ENCODE measurements at regions not wholly inside any gene's neighbourhood (a gene's known extent, or its start where the extent isn't known, plus 50 kb on each side); places are given as distances from the start of the nearest gene placed in this dataset.

DNA sequence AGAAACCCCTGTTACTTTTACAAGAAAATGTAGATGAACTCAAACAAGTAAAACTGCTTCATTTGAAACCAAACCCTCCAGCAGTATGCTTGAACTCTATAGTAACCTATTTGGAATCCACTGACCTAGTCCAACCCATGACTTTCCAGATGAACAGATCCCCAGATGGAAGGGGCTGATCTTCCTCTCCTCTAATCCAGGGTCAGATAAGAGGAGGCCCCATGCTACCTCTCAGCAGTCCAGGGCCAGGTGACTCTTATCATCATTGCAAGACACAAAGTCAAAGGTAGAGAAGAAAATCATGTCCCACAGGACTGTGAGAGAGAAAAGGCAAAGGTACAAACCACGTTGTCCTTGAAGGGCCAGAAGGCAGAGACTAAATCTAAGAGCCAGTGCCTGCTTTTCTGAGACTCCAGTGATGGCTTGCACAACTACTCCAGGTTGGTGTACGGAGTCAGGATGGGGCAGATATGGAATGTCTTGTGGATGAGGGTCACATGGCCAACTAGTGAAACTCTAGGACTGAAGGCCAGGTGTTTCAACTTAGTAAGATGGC lies 81.4 kb upstream of the MYLIP start:
- H3K36me3 ChIP-seq (ENCODE audit: control insufficient read depth in 2 of 3, insufficient read depth in 3 of 3, low read length in 3 of 3), result no peaks in the 10 kb centered on the region
- H3K9ac ChIP-seq (ENCODE audit: low read length in 3 of 3), result no peak overlapping the region
- intact Hi-C loops (cut with DNase I), result no loop called here
- no peak for FAIRE-seq
- H3K4me1 ChIP-seq (ENCODE audit: control insufficient read depth in 2 of 3, insufficient read depth in 2 of 3, low read depth in 1 of 3, low read length in 3 of 3), result no peaks in the 10 kb centered on the region
- no peak for TF ChIP-seq CTCF (IDR thresholded peaks at IDR 0.05; ENCODE audit: borderline replicate concordance, extremely low read depth, insufficient read depth)
- no peak overlapping the region for H3K4me3 ChIP-seq (ENCODE audit: low read length in 3 of 3)
- DNase-seq, result no peak
- no peaks in the 10 kb centered on the region for H3K27me3 ChIP-seq (ENCODE audit: control insufficient read depth, insufficient read depth, low read length)
- no peak overlapping the region for H3K27ac ChIP-seq (ENCODE audit: low read depth in 2 of 2, low read length in 2 of 2)
- no peaks in the 10 kb centered on the region for H3K9me3 ChIP-seq (ENCODE audit: control insufficient read depth in 2 of 3, insufficient read depth in 1 of 3, low read length in 3 of 3)

DNA sequence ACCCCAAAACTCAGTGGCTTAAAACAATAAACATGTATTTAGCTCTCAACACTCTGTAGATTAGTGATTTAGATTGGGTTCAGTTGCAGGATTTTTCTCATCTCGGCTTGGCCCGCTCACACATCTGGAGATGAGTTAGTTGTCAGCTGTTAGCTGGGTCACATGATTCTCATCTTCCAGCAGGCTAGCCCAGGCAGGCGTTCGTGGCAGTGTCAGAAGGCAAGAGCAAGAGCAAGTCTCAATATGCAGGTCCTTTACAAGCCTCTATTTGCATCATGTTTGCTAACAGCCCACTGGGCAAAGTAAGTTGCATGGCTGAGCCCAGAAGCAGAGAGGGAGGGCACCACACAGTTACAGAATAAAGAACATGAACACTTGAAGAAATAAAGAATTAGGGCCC lies 83.6 kb upstream of the MYLIP start:
- Histone ChIP-seq H3K9ac (ENCODE audit: low read length in 3 of 3) (no peak overlapping the region), H3K4me3 (ENCODE audit: low read length in 3 of 3) (no peak overlapping the region), H3K9me3 (ENCODE audit: control insufficient read depth in 2 of 3, insufficient read depth in 1 of 3, low read length in 3 of 3) (no peaks in the 10 kb centered on the region), H3K36me3 (ENCODE audit: control insufficient read depth in 2 of 3, insufficient read depth in 3 of 3, low read length in 3 of 3) (no peaks in the 10 kb centered on the region), H3K27me3 (ENCODE audit: control insufficient read depth, insufficient read depth, low read length) (no peaks in the 10 kb centered on the region), H3K4me1 (ENCODE audit: control insufficient read depth in 2 of 3, insufficient read depth in 2 of 3, low read depth in 1 of 3, low read length in 3 of 3) (no peaks in the 10 kb centered on the region), H3K27ac (ENCODE audit: low read depth in 2 of 2, low read length in 2 of 2) (no peak overlapping the region)
- no peak for TF ChIP-seq CTCF (IDR thresholded peaks at IDR 0.05; ENCODE audit: borderline replicate concordance, extremely low read depth, insufficient read depth)
- intact Hi-C loops (cut with DNase I), result no loop called here
- FAIRE-seq (no peak), DNase-seq (no peak)

- Histone ChIP-seq H3K27ac (ENCODE audit: low read depth in 2 of 2, low read length in 2 of 2) (no peak overlapping the region), H3K9me3 (ENCODE audit: control insufficient read depth in 2 of 3, insufficient read depth in 1 of 3, low read length in 3 of 3) (no peaks in the 10 kb centered on the region), H3K4me3 (ENCODE audit: low read length in 3 of 3) (no peak overlapping the region), H3K36me3 (ENCODE audit: control insufficient read depth in 2 of 3, insufficient read depth in 3 of 3, low read length in 3 of 3) (no peaks in the 10 kb centered on the region), H3K27me3 (ENCODE audit: control insufficient read depth, insufficient read depth, low read length) (no peaks in the 10 kb centered on the region), H3K9ac (ENCODE audit: low read length in 3 of 3) (no peak overlapping the region), H3K4me1 (ENCODE audit: control insufficient read depth in 2 of 3, insufficient read depth in 2 of 3, low read depth in 1 of 3, low read length in 3 of 3) (no peaks in the 10 kb centered on the region)
- TF ChIP-seq CTCF (IDR thresholded peaks at IDR 0.05; ENCODE audit: borderline replicate concordance, extremely low read depth, insufficient read depth), result no peak
- FAIRE-seq (no peak), DNase-seq (no peak)
- intact Hi-C loops (cut with DNase I), result no loop called here
Measured at GRCh38 chr6:16044211-16044643, 84.7 kb upstream of the MYLIP start.

All from kidney (tissue), 13 donors.